ENCODE measurements at regions not wholly inside any gene's neighbourhood (a gene's known extent, or its start where the extent isn't known, plus 50 kb on each side); places are given as distances from the start of the nearest gene placed in this dataset.

- TF ChIP-seq ETS1 (IDR thresholded peaks at IDR 0.05): no peak
- no peak for TF ChIP-seq ZNF331 (CRISPR knock-in tag; IDR thresholded peaks at IDR 0.05; ENCODE audit: low read depth)
- TF ChIP-seq STAT1 (IDR thresholded peaks at IDR 0.05; ENCODE audit: unreplicated experiment): no peak
- TF ChIP-seq CREB1 (CRISPR knock-in tag; IDR thresholded peaks at IDR 0.05; ENCODE audit: low read depth): no peak
- no peak for TF ChIP-seq ZNF462 (CRISPR knock-in tag; IDR thresholded peaks at IDR 0.05)
- TF ChIP-seq JUNB (IDR thresholded peaks at IDR 0.05; ENCODE audit: unreplicated experiment): no peak
- no peak for TF ChIP-seq EZH2 (IDR thresholded peaks at IDR 0.05; ENCODE audit: low read depth, unreplicated experiment)
These were observed 569.3 kb upstream of the LRFN5 start (continued) for GRCh38 chr14:41037388-41037787.

GRCh38 chr14:41034969-41035368 lies 571.7 kb upstream of the LRFN5 start:
- Mint-ChIP-seq H3K4me3 (no peak overlapping the region), H3K27me3 (ENCODE audit: insufficient read depth, low read depth, poor library complexity) (no peaks in the 10 kb centered on the region), H3K9me3 (no peaks in the 10 kb centered on the region), H3K27ac (no peak overlapping the region), H3K36me3 (ENCODE audit: low read depth) (no peaks in the 10 kb centered on the region; the same call in 2 of the 3 replicates), H3K4me1 (peaks cover 2% of the 10 kb centered on the region; the same call in 1 of the 3 replicates)
- H3K4me3 ChIP-seq: no peak overlapping the region
- DNase-seq (ENCODE audit: low spot score) (no peak), ATAC-seq (no peak)
- H2AFZ ChIP-seq: no peak overlapping the region
- H3K27me3 ChIP-seq (ENCODE audit: insufficient read depth): no peaks in the 10 kb centered on the region
- H3F3A ChIP-seq (replicated peaks; ENCODE audit: low read depth): no peaks in the 10 kb centered on the region
- H3K9me2 ChIP-seq (ENCODE audit: insufficient read depth): no peaks in the 10 kb centered on the region
- H3K27ac ChIP-seq (ENCODE audit: low read depth): no peak overlapping the region
- H3K4me2 ChIP-seq: no peak overlapping the region
- H3K36me3 ChIP-seq (ENCODE audit: insufficient read depth): no peaks in the 10 kb centered on the region
- no peaks in the 10 kb centered on the region for H3K79me2 ChIP-seq (replicated peaks; ENCODE audit: insufficient read depth)
- no peaks in the 10 kb centered on the region for H4K20me1 ChIP-seq (replicated peaks; ENCODE audit: insufficient read depth)
- H3K4me1 ChIP-seq (ENCODE audit: insufficient read depth): no peaks in the 10 kb centered on the region
- TF ChIP-seq CREB1 (CRISPR knock-in tag; IDR thresholded peaks at IDR 0.05; ENCODE audit: low read depth): no peak
- no peak for TF ChIP-seq POLR2AphosphoS5 (IDR thresholded peaks at IDR 0.05; ENCODE audit: low read depth)
- TF ChIP-seq EZH2 (IDR thresholded peaks at IDR 0.05; ENCODE audit: low read depth, unreplicated experiment): no peak

All from GM23338 (cell line).